ENCODE measurements at regions not wholly inside any gene's neighbourhood (a gene's known extent, or its start where the extent isn't known, plus 50 kb on each side); places are given as distances from the start of the nearest gene placed in this dataset.

GRCh38 chr15:36186376-36186775, 393.1 kb upstream of the CDIN1 start:
- TF ChIP-seq EP300 (IDR thresholded peaks at IDR 0.05) (no peak), POLR2A (IDR thresholded peaks at IDR 0.05; ENCODE audit: low read length) (no peak), MYC (IDR thresholded peaks at IDR 0.05; ENCODE audit: borderline replicate concordance, low read length) (no peak), CTCF (IDR thresholded peaks at IDR 0.05) (no peak), JUNB (IDR thresholded peaks at IDR 0.05) (no peak)
